Ishikawa (cell line): ENCODE measurements at regions not wholly inside any gene's neighbourhood (a gene's known extent, or its start where the extent isn't known, plus 50 kb on each side); places are given as distances from the start of the nearest gene placed in this dataset.

Experiments
- CEBPB ChIP-seq: IDR thresholded peaks from 2 replicates; pipeline ENCODE4 v1.6.1; 2012
- CREB1 ChIP-seq: IDR thresholded peaks from 2 replicates; pipeline ENCODE4 v1.6.1; 2012; ENCODE audit warnings: low read depth
- EGR1 ChIP-seq: IDR thresholded peaks from 2 replicates; pipeline ENCODE4 v1.6.1; 2012
- EP300 ChIP-seq: IDR thresholded peaks from 2 replicates; pipeline ENCODE4 v1.6.1; 2012; ENCODE audit warnings: borderline replicate concordance
- FOXM1 ChIP-seq: IDR thresholded peaks from 2 replicates; pipeline ENCODE4 v1.6.1; 2012; ENCODE audit warnings: low read depth, borderline replicate concordance
- MAX ChIP-seq: IDR thresholded peaks from 2 replicates; pipeline ENCODE4 v1.6.1; 2012
- REST ChIP-seq: IDR thresholded peaks from 2 replicates; pipeline ENCODE4 v1.6.1; 2012; ENCODE audit warnings: low read depth, mild to moderate bottlenecking
- TAF1 ChIP-seq: IDR thresholded peaks from 2 replicates; pipeline ENCODE4 v1.6.1; 2012; ENCODE audit warnings: low read depth, mild to moderate bottlenecking
- TCF12 ChIP-seq: IDR thresholded peaks from 2 replicates; pipeline ENCODE4 v1.6.1; 2012; ENCODE audit warnings: low read depth
- TEAD4 ChIP-seq: IDR thresholded peaks from 2 replicates; pipeline ENCODE4 v1.6.1; 2012
- YY1 ChIP-seq: IDR thresholded peaks from 2 replicates; pipeline ENCODE4 v1.6.1; 2012; ENCODE audit warnings: low read depth

GRCh38 chr6:37109714-37110499, 60.0 kb upstream of the PIM1 start:
- TF ChIP-seq TCF12 = no peak
- TF ChIP-seq MAX = no peak
- TF ChIP-seq TAF1 = no peak
- no peak for TF ChIP-seq EGR1
- no peak for TF ChIP-seq EP300
- TF ChIP-seq CEBPB = no peak
- TF ChIP-seq YY1 = no peak
- no peak for TF ChIP-seq FOXM1
- no peak for TF ChIP-seq CREB1
- no peak for TF ChIP-seq REST
- TF ChIP-seq TEAD4 = no peak
